Type B pancreatic cell (in vitro differentiated cells): ENCODE measurements at regions not wholly inside any gene's neighbourhood (a gene's known extent, or its start where the extent isn't known, plus 50 kb on each side); places are given as distances from the start of the nearest gene placed in this dataset.

ENCODE experiments used
- DNase-seq: peaks from one replicate; pipeline ENCODE4 v3.0.0; 2021; ENCODE audit warnings: mixed read lengths; ENCODE audit not compliant: unreplicated experiment; ENCODE audit errors: extremely low spot score
- H3K27ac Mint-ChIP-seq: 2 replicates; pipeline ENCODE4 v1.8.0; 2021; ENCODE audit warnings: mild to moderate bottlenecking, mixed read lengths
- H3K27me3 Mint-ChIP-seq: 2 replicates; pipeline ENCODE4 v1.8.0; 2021; ENCODE audit warnings: mixed read lengths
- H3K36me3 Mint-ChIP-seq: 2 replicates; pipeline ENCODE4 v1.8.0; 2021; ENCODE audit warnings: mixed read lengths
- H3K4me1 Mint-ChIP-seq: one replicate; pipeline ENCODE4 v1.8.0; 2021; ENCODE audit warnings: mixed read lengths; ENCODE audit not compliant: unreplicated experiment
- H3K4me3 Mint-ChIP-seq: 2 replicates; pipeline ENCODE4 v1.8.0; 2021; ENCODE audit warnings: mild to moderate bottlenecking, mixed read lengths
- H3K9me3 Mint-ChIP-seq: 2 replicates; pipeline ENCODE4 v1.8.0; 2021; ENCODE audit warnings: mixed read lengths
- TF ChIP-seq, protein P1 (sequence below): fragments of 200-600 bp; sonication (generic); conservative IDR thresholded peaks from 2 replicates; pipeline ENCODE4 v1.5.0; 2021; ENCODE audit warnings: antibody characterized with exemption, mild to moderate bottlenecking

GRCh38 chr2:144988591-144988990, 468.7 kb upstream of the ZEB2 start:
- Mint-ChIP-seq H3K4me3 (no peak overlapping the region), H3K9me3 (peaks cover 7% of the 10 kb centered on the region), H3K27ac (no peak overlapping the region), H3K27me3 (peaks cover 9% of the 10 kb centered on the region), H3K36me3 (no peaks in the 10 kb centered on the region), H3K4me1 (peaks cover 5% of the 10 kb centered on the region)
- no peak for DNase-seq
- TF ChIP-seq, protein P1, sequence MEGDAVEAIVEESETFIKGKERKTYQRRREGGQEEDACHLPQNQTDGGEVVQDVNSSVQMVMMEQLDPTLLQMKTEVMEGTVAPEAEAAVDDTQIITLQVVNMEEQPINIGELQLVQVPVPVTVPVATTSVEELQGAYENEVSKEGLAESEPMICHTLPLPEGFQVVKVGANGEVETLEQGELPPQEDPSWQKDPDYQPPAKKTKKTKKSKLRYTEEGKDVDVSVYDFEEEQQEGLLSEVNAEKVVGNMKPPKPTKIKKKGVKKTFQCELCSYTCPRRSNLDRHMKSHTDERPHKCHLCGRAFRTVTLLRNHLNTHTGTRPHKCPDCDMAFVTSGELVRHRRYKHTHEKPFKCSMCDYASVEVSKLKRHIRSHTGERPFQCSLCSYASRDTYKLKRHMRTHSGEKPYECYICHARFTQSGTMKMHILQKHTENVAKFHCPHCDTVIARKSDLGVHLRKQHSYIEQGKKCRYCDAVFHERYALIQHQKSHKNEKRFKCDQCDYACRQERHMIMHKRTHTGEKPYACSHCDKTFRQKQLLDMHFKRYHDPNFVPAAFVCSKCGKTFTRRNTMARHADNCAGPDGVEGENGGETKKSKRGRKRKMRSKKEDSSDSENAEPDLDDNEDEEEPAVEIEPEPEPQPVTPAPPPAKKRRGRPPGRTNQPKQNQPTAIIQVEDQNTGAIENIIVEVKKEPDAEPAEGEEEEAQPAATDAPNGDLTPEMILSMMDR: no peak

DNA sequence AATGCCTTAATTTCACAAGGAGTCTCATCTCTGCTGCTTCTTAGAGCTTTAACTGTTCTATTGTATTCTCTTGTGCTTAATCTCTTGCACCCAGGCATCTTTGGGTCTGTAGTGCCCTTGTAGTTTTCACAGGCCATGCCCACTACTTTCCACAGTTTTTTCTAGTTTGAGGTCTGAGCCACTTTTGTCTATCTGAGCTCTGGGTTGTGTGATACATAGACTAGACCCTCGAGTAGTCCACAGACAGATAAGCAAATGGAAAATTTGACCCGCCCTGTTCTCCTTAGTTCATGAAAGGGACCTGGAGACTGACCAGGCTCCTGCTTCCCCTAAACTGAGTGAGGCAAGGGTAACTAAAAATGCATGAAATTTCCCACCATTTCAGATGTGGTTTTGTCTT, 466.8 kb upstream of the ZEB2 start:
- TF ChIP-seq, protein P1: no peak
- Mint-ChIP-seq H3K9me3 (peaks cover 7% of the 10 kb centered on the region), H3K36me3 (no peaks in the 10 kb centered on the region), H3K4me1 (peaks cover 5% of the 10 kb centered on the region), H3K27me3 (no peaks in the 10 kb centered on the region), H3K4me3 (no peak overlapping the region), H3K27ac (no peak overlapping the region)
- DNase-seq: no peak

DNA sequence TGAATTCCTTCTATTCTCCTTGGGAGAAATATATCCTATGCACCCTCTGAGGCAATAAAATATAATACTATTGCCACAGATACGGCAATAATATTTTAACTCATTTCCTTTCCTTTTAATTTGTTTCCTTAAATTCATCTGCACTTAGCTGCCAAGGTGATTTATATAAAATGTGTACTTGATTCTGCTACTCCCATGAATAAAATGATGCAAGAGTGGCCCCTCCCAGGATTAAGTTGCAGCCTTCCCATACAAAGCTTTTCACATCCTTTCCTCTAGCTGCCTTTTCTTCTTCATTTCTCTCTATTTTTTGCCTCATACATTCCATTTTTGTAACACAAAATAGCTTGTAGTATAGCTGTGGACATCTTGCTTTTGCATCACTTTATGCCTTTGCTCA, 464.1 kb upstream of the ZEB2 start:
- Mint-ChIP-seq H3K9me3 (peaks cover 7% of the 10 kb centered on the region), H3K4me1 (no peaks in the 10 kb centered on the region), H3K27me3 (no peaks in the 10 kb centered on the region), H3K36me3 (no peaks in the 10 kb centered on the region), H3K4me3 (no peak overlapping the region), H3K27ac (no peak overlapping the region)
- TF ChIP-seq, protein P1: no peak
- no peak for DNase-seq

- Mint-ChIP-seq H3K9me3 (peaks cover 7% of the 10 kb centered on the region), H3K36me3 (no peaks in the 10 kb centered on the region)
- TF ChIP-seq, protein P1: no peak
Measured at GRCh38 chr2:144983107-144983506, 463.2 kb upstream of the ZEB2 start.

GRCh38 chr2:144982481-144982880, 462.6 kb upstream of the ZEB2 start:
- H3K27ac Mint-ChIP-seq: no peak overlapping the region
- H3K9me3 Mint-ChIP-seq: peaks cover 7% of the 10 kb centered on the region
- no peak overlapping the region for H3K4me3 Mint-ChIP-seq
- no peaks in the 10 kb centered on the region for H3K36me3 Mint-ChIP-seq
- TF ChIP-seq, protein P1: no peak
- no peaks in the 10 kb centered on the region for H3K27me3 Mint-ChIP-seq
- H3K4me1 Mint-ChIP-seq: no peaks in the 10 kb centered on the region
- DNase-seq: no peak

More at GRCh38 chr2:144983107-144983506, 463.2 kb upstream of the ZEB2 start:
- Mint-ChIP-seq H3K27ac (no peak overlapping the region), H3K27me3 (no peaks in the 10 kb centered on the region), H3K4me1 (no peaks in the 10 kb centered on the region), H3K4me3 (no peak overlapping the region)
- DNase-seq: no peak

DNA sequence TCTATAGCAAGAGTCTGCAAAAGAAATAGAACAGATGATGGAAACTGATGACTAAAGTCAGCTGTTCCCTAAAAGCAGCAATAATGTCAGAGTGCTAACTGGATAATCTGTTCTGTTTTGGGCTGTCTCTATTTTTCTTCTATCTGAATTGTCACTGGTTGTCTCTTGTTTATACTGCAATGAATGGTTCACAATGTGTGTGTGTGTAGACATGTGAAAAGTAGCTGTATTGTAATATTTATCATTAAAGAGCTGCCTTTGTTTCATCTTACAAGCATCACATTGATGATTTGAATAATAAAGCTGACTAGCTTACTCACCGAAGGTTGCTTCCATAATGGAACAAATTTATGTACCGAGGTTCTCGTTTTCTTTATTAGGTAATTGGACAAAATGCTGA, 456.0 kb upstream of the ZEB2 start:
- Mint-ChIP-seq H3K36me3 (no peaks in the 10 kb centered on the region), H3K27me3 (peaks cover 5% of the 10 kb centered on the region), H3K4me1 (peaks cover 22% of the 10 kb centered on the region), H3K27ac (no peak overlapping the region), H3K4me3 (no peak overlapping the region), H3K9me3 (no peaks in the 10 kb centered on the region)
- no peak for DNase-seq
- TF ChIP-seq, protein P1: no peak
